Fibroblast of skin of left quadriceps (primary cell): ENCODE measurements at regions not wholly inside any gene's neighbourhood (a gene's known extent, or its start where the extent isn't known, plus 50 kb on each side); places are given as distances from the start of the nearest gene placed in this dataset.
A peak's percentile ranks its signal among the peaks of the same experiment; 100 is the strongest.

ENCODE experiments used
- DNase-seq, 2 experiments: peaks; one replicate each; pipeline ENCODE4 v3.0.0-alpha.2; 2013; ENCODE audit warnings: low read depth in 2 of 2

DNA sequence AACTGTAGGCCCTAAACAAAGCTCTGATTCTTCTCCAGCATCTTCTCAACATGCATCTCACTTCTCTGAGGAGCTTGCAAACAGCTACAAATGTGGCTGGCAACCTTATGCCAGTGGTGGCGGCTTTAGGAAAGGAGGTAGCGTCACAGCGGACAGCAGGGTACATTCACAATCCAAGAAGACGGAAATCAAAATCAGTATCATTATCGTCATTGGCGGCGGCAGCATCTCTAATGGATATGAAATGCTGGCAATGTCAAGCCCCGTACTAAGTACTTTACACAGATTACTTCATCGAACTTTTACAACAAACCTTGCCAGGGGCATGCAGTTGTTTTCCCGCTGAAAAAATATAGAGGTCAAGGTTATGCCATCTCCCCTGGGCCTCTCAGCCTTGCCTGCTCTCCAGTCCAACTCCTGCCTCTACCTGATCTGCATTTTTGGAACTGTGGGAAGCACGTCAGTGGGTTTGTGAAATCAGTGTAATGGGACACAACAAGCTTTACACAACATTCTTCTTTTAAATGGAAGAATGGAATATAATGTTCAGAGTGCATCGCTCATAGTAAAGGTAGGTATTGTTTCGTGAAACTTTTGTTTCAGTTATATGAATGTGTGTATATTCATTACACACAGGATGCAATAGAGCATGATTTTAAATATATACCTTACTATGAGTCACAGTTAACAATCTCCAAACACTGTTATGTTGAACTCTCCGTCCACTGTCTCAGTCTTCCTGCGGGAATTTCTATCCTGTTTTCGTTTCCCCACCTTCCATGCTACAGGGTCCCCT lies 152.9 kb downstream of the TTC32 start:
- DNase-seq: no peak

GRCh38 chr2:19748073-19748375 lies 153.8 kb downstream of the TTC32 start:
- DNase-seq: no peak

GRCh38 chr2:19747310-19748072 lies 154.3 kb downstream of the TTC32 start:
- DNase-seq: no peak

GRCh38 chr2:19746611-19747309 lies 155.0 kb downstream of the TTC32 start:
- no peak for DNase-seq

- DNase-seq: no peak
Measured at GRCh38 chr2:19746137-19746600, 155.6 kb downstream of the TTC32 start.

DNA sequence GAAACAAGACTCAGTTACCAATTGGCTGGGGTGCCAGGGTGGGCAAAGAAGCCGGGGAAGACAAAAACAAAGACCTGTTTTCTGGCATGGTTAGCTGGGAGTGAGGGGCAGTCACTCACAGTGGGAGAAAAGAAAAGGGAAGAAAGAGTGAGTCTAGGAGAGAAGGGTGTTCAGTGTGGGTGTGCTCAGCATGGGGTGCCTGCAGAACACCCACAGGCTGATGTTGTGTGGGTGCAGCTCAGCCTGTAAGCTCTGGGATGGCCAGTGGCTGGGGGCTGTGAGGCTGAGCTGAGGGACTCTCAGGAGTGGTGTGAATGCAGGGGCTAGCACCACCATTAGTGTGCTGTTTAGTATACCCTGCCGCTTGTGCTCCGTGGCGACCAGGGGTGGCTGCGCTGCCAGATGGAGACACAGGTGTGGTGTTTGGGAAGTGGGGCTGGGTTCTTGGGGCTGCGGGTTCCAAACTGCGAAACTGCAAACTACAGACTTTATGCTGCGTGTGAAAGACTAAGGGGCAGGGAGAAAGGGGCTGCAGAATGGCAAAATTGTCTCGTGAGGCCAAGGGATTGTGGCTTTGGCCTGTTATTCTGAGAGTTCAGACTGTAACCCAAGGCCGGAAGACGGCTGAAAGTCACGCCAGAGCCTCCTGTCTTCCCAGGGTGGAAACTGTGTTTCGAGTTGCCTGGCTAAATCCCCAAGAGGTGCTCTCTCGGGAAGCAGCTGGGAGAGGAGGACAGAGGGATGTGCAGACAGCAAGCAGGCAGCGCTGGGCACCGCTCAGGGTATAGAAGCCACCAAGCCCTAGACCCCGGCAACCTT lies 156.3 kb downstream of the TTC32 start:
- no peak for DNase-seq

- no peak for DNase-seq
Measured at GRCh38 chr2:19744456-19745199, 157.2 kb downstream of the TTC32 start.

DNA sequence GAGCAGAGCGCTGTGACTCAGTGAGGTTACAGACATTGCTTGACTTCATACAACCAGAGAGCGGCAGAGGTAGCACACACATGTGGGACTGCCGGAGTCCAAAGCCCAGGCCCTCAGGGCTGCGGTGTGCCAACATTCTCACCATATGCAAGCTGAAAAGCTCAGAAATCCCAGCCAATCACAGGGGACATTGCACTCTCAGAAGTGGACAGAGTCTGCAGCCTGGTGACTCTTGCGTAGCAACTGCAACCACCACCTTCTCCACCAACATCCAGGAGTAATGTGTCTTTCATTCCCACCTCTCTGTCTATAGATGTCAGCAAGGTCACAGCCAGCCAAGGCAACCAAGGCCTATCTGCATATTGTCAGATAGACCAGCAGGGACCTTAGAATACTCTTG lies 158.1 kb downstream of the TTC32 start:
- no peak for DNase-seq

DNA sequence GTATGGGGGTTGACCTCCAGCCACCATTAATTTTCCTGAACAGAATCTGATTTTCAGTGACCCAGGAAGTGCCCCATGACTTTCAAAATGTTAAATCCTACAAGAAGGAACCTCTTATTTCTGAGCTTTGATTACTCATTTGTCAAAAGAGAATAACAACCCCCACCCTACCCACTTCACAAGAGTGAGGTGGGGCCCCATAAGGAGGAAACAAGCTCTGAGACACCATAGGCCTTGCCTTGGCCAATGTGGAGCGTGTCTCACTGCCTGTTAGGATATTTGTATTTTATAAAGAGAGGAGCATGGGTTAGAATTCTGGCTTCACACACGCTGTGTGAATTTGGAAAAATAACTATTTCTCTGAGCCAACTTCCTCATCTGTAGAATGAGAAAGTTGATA lies 158.9 kb downstream of the TTC32 start:
- DNase-seq: no peak

DNA sequence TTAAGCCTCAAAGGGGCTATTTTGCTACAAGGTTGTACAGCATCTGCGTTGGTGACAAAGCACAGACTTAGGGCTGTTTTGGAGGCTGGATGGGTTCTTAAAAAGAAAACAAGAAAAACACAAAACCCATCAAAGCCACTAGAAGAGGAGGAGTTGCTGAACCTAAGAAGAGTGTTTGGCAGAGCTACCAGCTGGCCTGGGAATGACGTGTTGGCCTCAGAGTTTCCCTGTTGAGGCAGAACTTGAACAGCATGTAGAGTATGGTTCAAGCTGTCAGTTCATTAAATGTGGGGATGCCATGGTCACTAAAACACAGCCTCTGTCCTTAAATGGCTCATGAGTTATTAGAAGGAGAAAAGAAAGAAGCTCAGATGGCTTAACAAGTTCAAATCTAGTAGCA lies 162.5 kb downstream of the TTC32 start:
- no peak for DNase-seq

DNA sequence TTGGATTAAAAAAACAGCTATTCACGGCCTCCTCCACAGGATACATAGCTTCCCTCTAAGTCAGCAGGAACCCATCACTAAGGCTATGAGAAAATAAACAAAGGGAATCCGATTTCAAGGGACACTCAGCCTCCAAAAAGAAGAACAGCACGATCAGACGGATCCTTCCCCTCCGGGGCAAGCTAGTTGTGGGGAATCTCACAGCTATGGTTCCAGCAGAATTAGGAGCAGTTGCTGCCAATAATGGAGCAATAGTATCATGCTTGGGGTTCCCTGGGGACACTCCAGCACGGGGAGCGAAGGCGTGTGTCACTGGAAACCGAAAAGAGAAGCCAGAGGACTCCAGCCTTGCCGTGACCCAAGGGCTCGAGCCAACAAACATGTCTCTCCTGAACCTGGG lies 163.1 kb downstream of the TTC32 start:
- no peak for DNase-seq

DNA sequence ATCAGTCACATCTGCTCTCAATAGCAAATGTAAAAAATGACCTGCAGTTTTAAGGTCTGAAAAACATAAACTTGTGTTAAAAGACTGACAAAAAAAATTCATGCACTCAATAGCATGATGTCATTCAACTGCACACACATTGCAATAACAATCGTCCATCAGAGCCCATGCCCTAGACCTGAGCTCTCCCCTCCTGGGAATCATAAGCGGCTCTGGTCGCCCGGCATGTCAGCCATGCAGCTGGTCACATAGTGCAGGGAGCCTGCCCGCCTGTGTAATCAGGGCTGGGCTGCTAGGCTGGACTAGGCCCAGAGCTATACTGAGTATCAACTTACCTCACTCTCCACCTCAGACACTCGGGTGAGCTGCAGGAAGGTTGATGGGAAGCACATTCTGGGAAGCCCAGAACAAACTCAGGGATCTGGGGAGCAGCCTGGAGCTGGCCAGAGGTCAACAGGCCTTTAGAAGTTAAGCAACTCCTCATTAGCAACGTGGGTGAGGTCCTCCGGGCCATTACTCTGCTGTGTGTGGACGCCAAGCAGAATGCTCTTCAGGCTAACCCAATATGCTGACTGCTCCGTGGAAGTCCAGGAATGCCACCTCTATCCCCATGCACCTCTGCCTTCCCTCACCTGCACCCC lies 165.5 kb downstream of the TTC32 start:
- DNase-seq: no peak

- peak; percentile 38 to 40 for DNase-seq
Measured at GRCh38 chr2:19733951-19734425, 167.8 kb downstream of the TTC32 start.

DNA sequence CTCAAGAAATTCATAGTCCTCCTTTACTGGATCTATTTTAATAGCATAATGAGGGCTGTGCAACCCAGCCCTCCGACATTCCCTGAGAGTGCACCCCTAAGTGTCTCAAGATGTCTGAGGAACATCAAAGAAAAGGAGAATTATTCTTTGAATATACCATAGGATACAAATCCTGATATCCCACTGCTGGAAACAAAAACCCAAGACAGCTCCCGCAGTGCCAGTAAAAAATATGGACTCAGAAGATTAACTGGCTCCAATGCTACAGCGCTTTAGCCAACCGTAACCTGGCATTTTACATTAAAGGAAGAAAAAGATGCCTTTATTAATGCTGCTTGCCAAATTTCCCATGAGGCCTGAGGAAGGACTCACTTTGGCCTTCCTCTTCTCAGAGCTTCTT lies 168.4 kb downstream of the TTC32 start:
- DNase-seq: no peak

DNA sequence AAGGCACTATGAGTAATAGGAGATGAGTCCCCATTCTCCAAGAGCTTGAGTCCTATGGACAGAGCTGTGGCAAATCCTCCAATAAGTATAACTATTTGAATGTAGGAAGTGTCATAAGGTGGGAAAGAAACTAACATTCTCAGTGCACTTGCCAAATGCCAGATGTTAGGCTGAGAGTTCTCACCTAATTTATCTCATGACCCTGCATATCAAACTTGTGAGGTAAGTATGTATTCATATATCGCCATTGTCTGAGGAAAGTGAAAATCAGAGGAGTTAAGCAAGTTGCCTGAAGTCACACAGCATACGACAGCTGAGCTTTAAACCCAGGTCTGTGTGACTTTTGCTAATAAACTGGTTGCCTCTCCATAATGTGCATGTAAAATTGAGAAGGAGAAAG lies 169.5 kb downstream of the TTC32 start:
- no peak for DNase-seq

- DNase-seq: no peak
Measured at GRCh38 chr2:19731515-19731914, 170.3 kb downstream of the TTC32 start.

DNA sequence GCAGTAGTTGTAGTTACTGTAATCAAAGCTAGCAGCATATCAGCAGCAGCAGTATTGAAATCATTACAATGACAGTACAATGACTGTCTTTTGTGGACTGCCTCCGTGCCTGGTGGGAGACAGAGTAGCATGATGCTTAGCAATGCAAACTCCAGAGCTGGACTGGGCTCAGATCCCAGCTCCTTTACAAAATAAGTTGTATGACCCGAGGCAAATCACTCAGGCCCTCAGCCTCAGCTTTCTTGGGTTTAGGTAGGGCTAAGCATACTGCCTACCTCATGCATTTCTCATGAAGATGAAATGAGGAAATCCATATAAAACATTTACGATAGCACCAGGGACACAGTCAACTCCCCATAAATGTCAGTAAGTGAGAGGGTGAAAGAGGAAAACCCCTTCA lies 170.7 kb downstream of the TTC32 start:
- no peak for DNase-seq

DNA sequence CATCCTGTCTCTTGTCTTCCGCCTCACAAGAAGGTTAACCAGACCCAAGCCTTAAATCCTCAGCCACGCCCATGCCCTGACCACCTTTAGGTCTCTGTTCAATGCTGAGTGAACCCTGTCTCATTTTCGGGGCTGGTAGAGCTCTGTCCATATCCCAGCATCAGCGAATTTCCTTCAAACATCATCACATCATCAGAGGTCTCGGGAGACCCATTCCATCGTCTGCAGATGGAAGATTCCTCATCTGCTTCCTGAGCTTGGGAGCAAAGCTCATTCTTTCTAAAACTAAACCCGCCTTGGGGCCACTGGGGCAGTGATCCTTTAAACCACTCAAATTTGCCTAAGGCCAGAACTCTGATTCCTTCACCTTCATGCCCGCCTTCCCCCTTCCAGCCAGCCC lies 173.7 kb downstream of the TTC32 start:
- no peak for DNase-seq

GRCh38 chr2:19725392-19725791 lies 176.4 kb downstream of the TTC32 start:
- no peak for DNase-seq

DNA sequence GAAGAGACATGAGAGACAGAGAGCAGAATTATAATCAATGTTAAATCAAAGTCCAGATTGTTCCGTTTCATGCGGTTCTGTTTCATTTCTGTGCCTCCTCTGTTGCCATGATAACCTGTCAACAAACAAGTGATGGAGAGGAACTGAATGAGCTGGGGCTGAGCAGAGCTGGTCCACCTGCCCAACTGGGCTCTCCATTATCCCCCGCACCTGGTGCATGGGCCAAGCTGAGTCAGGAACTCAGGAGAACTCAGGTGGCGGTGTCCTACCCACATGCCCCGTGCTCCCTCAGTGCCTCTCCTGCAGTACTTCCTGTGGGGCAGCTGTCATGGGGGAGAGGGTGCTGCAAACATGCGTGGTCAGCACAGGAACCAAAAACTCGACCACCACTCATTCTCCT lies 178.8 kb downstream of the TTC32 start:
- DNase-seq: no peak
